IPS-NIHi11 (cell line): ENCODE measurements at regions not wholly inside any gene's neighbourhood (a gene's known extent, or its start where the extent isn't known, plus 50 kb on each side); places are given as distances from the start of the nearest gene placed in this dataset.
"Not testable (repeated sequence)": the region's sequence is repeated elsewhere in the genome, so short reads cannot be mapped to it uniquely, and the experiment has no call there.

ENCODE experiments used
- DNase-seq: peaks from one replicate; pipeline ENCODE4 v3.0.0; 2012; ENCODE audit warnings: mixed read lengths, low spot score

- no peak for DNase-seq
These were observed 204.6 kb upstream of the TSC22D1 start for GRCh38 chr13:44780591-44781280.

GRCh38 chr13:44778761-44779484 is 202.8 kb upstream of the TSC22D1 start:
- DNase-seq: no peak

- DNase-seq: not testable (repeated sequence)
These were observed 199.2 kb upstream of the TSC22D1 start for GRCh38 chr13:44775290-44775689.

- DNase-seq: no peak
These were observed 194.8 kb upstream of the TSC22D1 start for GRCh38 chr13:44770951-44771350.

GRCh38 chr13:44769686-44770085 is 193.6 kb upstream of the TSC22D1 start:
- no peak for DNase-seq

GRCh38 chr13:44768775-44769581 is 192.8 kb upstream of the TSC22D1 start:
- no peak for DNase-seq

- no peak for DNase-seq
These were observed 192.1 kb upstream of the TSC22D1 start for GRCh38 chr13:44768239-44768638.

- DNase-seq: no peak
These were observed 188.9 kb upstream of the TSC22D1 start for GRCh38 chr13:44765001-44765471.

GRCh38 chr13:44764302-44764692 is 188.2 kb upstream of the TSC22D1 start:
- no peak for DNase-seq

GRCh38 chr13:44763615-44764301 is 187.6 kb upstream of the TSC22D1 start:
- no peak for DNase-seq

GRCh38 chr13:44762911-44763310 is 186.8 kb upstream of the TSC22D1 start:
- no peak for DNase-seq

- DNase-seq: no peak
These were observed 184.3 kb upstream of the TSC22D1 start for GRCh38 chr13:44760434-44760833.

GRCh38 chr13:44759384-44760360 is 183.5 kb upstream of the TSC22D1 start:
- peak; percentile 39 for DNase-seq

GRCh38 chr13:44758630-44759383 is 182.7 kb upstream of the TSC22D1 start:
- no peak for DNase-seq

GRCh38 chr13:44757671-44758070 is 181.5 kb upstream of the TSC22D1 start:
- DNase-seq: no peak

GRCh38 chr13:44756276-44756810 is 180.2 kb upstream of the TSC22D1 start:
- no peak for DNase-seq

- no peak for DNase-seq
These were observed 179.7 kb upstream of the TSC22D1 start for GRCh38 chr13:44755872-44756271.

- DNase-seq: no peak
These were observed 176.0 kb upstream of the TSC22D1 start for GRCh38 chr13:44752164-44752563.

GRCh38 chr13:44750630-44751029 is 174.5 kb upstream of the TSC22D1 start:
- DNase-seq: no peak

GRCh38 chr13:44749906-44750305 is 173.8 kb upstream of the TSC22D1 start:
- no peak for DNase-seq
